Hematopoietic multipotent progenitor cell treated with erythropoietin and hydrocortisone succinate and interleukin-3 and kit ligand, for 8 days (in vitro differentiated cells): ENCODE measurements at regions not wholly inside any gene's neighbourhood (a gene's known extent, or its start where the extent isn't known, plus 50 kb on each side); places are given as distances from the start of the nearest gene placed in this dataset.
"Not testable (repeated sequence)": the region's sequence is repeated elsewhere in the genome, so short reads cannot be mapped to it uniquely, and the experiment has no call there.

Experiments
- DNase-seq: peaks from one replicate; pipeline ENCODE4 v3.0.0-alpha.2; 2015

DNA sequence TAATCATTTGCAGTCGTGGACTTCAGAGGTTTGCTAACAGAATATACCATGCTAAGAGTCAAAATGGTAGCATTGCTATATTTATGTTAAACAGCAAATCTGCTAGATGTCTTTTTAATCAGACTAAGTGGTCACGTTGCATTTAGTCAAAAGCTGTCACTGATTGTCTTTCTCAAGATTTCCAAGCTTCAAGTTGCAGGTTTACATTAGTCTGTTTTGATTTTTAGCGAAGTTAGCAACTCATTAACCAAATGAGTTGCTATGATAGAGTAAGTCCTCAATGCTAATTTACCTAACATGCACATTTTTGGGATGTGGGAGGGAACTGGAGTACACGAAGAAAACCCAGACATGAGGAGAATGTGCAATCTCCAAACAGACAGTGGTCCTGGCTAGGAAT is 653.2 kb downstream of the TNS3 start:
- no peak for DNase-seq

DNA sequence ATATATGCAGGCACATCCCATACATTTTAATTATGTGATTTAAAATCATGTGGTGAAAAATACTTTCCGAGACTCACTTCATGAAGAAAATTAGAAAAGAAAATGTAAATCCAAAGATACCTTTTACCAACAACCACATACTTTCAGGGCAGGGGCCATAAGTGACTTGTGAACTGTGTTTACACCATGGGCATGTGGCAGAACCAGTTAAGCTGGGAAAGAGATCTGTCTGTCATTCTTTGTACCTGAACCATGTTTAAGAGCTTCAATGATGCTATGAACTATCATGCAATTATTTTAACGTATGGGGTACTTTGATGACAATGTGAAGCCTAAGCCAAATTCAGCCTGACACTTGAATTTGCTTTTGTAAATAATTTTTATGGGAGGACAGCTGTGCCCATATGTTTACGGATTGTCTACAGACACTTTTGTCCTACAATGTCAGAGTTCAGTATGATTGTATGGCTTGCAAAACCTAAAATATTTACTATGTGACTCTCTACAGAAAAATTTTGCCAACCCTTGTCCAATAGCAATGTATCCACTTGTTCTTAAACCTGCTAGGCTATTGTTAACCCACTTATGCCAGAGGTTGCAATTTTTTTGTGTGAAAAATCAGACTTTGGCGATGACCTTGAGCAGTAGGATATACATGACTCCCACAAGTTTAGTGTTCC is 654.6 kb downstream of the TNS3 start:
- no peak for DNase-seq

DNA sequence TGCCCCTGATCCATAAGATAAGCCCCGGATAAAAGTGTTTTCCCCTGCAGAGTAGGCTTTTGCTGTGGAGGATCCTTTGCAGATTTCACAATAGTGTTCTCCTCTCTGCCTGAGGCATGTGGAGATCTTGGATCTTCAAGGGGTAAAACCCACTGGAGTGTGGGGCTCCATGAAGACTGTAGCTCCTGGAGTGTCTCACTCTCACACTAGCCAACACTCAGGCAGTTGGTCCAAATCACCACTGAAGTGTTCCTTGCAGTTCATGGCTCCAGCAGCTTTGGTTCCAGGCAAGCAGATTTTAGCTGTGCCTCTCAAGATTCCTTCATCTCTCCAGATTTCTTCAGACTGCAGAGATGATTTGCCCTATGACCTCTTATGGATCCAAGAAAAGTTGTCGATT is 665.3 kb downstream of the TNS3 start:
- no peak for DNase-seq

DNA sequence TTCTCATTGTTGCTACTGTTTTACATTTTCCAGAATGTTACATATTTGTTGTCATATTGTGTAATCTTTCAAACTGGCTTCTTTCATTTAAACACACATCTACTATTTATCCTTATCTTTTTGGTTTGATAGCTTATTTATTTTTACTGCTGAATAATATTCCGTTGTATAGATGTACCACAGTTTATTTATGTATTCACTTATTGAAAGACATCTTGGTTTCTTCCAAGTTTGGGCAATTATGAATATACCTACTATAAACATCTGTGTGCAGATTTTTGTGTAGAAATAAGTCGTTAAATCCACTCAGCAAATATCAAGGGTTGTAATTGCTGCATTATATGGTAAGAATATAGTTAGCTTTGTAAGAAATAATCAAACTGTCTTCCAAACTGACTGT is 669.2 kb downstream of the TNS3 start:
- DNase-seq = no peak

DNA sequence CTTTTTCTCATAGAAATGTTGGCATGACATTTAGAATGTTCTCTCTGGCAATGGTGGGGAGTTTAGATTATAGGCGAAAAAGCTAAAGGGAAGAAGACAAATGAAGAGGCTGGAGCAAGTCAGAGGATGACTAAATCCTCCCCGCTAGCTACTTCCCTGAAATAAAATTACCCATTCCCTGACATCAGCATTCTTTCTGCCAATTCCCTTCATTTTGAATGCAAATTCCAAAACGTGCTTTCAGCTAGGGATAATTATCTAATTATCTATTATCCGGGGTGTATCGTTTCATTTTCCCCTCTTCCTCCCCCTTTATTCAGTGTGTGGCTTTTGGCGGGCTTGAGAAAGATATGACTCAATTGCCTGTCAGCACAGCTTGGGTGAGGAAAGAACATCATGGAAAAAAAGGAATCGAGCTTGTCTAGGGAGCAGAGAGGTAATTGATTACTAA is 672.3 kb downstream of the TNS3 start:
- DNase-seq = no peak

DNA sequence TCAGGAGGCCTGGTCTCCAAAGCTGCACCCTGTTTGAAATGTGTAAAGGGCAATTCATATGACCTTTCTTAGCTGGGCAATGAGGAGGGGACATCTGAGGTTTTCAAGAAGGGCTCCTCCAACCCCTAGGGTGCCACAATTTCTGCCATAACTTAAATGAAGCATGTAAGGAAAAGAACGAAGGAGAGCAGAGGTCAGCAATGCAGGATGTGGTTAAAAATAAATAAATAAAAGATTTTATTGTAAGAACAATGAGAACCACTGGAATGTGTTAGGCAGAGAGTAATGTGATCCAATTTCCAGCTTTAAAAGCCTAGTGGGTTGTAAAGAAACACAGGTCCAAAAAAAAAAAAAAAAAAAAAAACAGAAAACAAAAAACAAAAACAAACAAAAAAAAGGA is 673.1 kb downstream of the TNS3 start:
- no peak for DNase-seq

DNA sequence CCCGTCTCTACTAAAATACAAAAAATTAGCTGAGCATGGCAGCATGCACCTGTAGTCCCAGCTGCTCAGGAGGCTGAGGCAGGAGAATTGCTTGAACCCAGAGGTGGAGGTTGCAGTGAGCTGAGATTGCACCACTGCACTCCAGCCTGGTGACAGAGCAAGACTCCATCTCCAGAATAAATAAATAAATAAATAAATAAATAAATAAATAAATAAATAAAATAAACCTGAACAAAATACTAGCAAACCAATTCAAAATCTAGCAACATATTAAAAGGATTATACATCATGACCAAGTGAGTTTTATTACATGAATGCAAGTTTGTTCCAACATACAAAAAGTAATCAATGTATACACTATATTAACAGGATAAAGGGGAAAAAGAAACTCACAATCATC is 677.4 kb downstream of the TNS3 start:
- DNase-seq = not testable (repeated sequence)

DNA sequence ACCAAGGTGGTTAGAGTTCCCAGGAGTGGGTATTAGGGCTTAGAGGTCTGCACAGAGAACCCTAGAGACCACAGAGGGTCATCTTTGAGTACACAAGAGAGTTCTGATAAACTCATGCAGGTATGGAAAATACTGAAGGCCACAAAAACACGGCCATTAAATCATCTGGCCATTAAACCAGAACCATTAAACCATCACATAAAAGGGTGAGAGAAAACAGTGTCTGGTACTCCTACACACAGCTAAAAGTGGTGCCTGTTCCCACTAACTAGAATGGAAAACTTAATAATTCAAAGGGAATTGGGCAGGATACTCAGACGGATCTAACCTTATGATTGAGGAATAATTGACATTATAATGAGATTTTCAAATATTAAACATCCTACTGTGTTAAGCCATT is 679.4 kb downstream of the TNS3 start:
- DNase-seq = no peak

DNA sequence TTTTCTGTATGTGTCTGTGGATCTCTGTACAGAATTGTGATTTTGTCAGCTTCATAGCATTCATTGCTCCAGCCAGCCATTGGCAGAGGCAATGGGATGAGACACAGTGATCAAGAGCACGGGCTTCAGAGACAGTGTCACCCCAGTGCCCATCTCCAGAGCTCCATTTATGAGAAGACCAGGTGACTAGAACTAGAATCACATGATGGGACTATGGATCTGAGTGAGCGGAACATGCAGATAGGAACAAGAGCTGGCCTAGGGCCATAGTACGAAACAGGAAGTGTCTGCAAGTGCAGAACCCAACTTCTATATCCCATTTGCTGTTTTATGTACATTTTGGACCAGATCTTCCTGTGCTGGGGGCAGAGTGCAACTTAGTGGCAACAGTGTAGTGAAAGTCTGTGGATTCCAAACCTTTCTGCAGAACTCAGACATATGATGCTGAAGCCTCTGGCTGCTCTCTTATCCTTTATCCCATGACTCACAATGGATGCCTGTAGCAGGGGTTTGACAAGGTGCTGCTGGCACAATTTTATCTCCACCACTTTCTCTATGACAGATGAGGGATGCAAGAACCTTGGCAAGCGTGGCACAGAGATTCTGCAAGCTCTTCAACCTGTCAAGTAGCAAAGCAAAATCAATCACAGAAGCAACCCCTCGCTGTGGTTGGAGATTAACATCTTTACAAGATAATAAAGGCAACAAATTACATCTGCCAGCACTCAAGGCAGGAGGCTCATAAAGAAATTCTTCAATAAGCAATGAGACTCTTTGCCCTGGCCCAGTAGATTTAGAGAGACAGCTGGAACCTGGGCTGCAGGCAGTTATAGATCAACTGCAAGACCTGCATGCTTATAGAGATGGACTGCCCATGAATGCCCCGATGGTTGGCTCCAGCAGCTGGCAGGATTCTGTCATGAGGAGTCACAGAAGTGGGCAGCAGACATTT is 681.3 kb downstream of the TNS3 start:
- DNase-seq = no peak

DNA sequence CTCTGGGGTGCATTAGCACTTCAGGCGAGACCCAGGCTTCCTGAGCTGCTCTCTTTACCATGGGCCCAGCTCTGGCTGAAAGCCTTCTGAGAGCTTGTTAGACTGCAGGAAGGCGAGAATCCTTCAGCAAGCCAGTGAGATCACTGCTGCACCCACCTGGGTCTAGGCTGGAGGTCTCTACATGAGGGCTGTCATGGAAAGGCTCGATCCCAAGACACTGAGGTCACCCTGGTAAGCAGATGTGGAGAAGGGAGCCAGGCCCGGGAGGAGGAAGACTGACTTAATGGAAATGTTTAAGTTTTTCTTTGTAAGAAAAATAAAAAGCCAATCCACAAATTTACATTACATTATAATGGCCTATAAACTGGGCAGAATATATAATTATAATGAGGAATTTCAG is 684.5 kb downstream of the TNS3 start:
- no peak for DNase-seq

DNA sequence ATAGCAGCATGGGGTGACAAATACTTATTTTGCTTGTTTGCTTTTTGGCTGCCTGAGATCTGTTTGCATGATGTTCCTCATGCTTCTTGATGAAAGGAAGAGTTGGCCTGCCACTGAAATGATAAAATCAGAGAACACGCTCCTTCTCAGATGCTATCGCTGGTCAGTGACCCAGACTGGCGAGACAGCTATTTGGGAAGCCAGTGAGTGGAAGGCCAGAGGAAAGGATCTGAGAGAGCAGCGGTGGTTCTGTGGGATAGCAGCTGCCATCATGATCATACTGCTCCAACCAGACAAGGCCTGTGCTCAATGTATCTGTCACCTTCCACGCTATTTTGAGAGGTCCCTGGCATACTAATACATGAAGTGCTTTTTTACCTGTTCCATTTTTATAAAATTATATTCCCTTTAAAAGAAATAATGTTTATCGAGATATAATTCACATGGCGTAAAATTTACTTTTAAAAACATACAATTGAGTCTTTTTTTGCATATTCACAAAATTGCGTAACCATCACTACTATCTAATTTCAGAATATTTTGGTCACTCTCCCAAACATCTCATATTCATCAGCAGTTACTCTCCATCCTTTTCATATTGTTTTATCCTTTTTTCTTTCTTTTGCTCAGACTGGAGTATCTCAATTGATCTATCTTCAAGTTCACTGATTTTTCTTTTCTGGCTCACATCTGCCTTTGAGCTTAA is 695.1 kb downstream of the TNS3 start:
- DNase-seq = no peak

DNA sequence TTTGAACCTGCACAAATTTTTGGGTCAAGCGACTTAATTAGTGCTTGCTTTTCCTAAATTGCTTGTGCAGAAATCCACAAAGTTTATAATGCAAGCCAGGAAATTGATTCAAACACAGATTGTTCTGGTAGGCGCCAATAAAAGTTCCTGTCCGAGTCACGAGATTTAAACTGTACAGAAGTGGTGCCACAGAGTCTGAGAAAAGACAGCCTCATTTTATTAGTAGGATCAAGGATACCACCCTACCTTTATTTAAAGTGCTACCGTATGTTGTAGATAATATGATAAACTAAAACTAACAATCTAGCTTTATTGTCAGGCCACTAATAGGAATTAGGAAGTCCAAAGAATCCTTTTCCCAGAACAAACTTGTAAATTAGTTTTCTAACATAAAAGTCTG is 696.7 kb downstream of the TNS3 start:
- no peak for DNase-seq

DNA sequence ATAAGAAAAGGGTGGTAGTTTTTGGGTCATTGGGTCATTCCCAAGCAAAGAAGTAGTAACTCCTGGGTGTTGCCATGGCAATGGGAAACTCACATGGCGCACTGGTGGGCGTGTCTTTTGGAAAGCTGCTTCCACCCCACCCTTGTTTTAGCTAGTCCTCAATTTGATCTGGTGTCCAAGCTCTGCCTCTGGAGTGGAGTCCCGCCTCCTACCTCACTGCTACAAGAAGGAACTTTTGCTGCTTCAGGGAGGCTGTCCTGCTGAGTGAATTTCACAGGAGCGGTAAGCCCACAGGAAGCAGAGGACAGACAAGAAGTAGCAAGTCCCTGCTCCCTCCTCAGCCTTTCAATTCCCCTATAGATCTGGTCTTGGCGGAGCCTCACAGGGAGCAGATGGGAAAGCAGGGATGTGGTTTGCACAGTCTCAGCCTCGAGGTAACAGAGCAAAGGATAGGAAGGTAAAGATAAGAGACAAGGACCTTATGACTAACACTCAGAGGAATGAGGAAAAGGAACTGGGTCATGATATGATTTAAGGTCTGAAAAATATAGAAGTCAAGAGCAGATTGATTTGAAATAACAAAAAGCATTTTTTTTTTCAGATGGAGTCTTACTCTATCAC is 700.3 kb downstream of the TNS3 start:
- no peak for DNase-seq

DNA sequence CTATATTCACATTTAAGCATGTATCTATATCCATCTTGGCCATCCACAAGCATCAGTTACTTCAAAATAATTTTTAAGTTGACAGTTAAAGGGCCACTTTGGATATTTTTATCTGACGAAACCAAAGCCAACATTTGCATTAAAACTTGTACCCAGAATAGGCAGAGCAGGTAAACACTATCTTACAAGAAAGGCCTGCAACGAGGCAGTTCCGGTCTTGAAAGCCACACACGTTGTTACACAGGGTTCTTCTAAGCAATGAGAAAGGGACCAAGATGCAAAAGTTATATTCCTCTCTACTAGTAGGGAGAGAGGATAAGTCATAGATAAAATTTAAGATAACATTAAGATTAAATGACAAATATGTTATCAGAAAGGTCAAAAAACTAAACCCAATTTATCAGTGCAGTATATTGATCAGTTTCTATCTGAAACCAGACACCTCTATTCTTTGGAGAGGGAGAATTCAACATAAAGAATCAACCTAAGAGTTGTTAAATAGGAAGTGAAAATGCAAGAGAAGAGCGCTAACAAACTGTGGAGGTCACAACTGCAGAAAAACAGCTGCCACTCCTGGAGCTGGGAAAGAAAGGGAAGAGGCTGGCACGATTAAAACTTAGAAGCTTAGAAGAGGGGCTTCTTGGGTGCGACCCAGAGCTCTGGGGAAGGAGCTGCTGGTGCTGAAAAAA is 701.3 kb downstream of the TNS3 start:
- no peak for DNase-seq

DNA sequence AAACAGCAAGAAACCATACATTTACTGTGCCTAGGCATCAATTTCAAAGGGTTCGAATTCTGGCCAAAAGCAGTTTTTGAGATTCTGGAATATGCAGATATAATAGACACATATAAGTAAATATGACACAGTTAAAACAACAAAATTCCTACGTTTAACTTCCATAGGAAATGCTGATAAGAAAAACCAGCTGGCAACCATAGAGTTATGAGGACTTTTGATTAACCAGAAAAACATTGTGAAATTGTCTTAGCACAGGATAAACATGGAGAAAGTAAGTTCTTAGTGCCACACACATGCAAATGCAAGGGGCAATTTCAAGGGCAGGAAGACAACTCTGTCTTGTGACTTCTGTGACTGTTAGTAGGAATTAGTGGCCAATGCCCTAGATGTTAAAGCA is 702.1 kb downstream of the TNS3 start:
- no peak for DNase-seq

DNA sequence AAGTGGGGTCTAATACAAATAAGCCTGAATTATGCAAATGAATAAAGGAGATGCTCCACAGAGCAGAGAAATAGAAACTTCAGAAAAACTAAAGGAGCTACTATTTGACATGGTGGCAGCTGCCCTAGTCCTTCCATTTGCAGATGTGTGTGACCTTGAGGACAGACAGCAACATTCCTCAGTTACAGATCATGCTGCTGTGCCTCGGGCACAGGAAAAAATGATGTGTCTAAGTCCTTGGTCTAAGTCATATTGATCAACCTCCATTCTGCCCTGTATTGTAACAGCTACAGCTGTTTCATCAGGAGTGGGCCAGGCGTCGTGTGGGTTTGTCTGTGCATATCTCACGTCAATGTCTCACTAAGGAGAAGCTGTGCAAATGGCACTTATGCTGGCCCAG is 710.4 kb downstream of the TNS3 start:
- no peak for DNase-seq

DNA sequence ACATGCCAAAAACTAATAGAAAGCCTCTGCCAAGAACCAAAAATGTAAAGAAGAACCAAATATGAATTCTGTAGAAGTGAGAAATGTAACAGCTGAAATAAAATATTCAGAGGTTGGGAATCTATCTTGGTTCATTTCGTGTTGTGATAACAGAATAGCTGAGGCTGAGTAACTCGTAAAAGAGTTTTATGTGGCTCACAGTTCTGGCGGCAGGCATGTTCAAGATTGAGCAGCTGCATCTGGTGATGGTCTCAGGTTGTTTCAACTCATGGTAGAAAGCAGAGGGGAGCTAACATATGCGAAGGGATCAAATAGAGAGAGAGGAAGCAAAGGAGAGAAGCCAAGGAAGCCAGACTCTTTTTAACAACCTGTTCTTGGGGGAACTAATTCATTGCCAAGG is 717.2 kb downstream of the TNS3 start:
- DNase-seq = no peak

DNA sequence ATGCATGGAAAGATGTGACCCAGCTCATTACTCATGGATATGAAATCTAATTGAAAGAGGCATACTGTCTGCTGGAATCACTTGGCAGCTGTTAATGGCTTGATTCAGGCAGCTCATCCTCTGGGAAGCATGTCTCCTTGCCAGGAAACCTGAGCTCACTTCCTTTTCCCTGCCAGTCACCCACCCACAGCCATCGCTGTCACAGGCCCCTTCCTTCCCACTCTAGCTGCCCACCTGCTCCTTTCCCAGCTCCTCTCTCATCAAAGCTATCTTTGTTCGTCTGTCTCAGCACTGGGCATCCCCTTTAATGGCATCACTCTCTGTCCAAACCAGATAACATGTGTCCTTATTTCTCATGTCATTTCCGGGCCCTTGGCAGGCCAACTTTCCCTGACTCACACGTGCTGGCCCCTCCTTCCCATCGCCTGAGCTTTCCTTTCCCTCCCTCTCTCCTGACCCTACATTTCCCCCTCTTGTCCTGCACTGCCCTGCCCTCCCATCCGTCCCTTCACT is 721.9 kb downstream of the TNS3 start:
- DNase-seq = no peak

DNA sequence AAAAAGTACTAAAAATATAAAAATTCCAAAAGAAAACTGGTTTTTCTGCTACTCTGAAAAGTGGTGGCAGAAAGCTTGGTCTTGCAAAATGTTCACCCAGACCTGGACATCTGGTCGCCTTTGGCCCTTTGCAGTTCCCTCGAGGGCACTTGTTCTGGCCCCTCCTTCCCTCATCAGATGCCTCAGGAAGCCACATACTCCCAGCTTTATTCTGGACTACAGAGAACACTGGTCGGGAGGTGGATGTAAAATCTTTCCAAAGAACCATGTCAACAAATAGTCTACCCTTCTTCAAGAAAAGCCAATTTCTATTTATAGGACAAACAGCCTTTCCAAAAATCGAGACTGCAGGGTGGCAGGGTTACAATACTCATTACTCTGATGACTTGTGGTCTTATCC is 726.1 kb downstream of the TNS3 start:
- DNase-seq = no peak

DNA sequence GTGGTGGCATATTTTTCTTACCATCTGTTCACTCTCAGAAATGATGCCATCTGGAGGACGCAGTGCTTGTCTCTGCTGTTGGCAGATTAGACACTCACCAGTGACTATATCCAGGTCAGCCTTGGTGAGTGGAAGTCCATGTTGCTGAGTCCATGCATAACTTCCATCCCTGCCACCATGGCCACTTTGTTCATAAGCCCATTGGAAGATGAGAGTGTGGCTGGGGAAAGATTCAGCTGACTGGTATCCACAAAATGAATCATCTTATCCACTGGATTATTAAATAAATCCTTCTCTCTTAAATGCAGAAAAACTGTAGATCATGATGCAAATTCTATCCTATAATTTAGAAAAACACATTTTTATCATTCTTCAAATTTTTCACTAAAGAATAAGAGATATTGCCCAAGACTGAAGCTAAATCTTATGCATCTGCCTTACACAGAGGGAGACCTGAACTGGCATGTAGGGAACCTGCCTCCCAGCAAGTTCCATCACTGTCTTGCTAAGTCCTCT is 726.9 kb downstream of the TNS3 start:
- no peak for DNase-seq

DNA sequence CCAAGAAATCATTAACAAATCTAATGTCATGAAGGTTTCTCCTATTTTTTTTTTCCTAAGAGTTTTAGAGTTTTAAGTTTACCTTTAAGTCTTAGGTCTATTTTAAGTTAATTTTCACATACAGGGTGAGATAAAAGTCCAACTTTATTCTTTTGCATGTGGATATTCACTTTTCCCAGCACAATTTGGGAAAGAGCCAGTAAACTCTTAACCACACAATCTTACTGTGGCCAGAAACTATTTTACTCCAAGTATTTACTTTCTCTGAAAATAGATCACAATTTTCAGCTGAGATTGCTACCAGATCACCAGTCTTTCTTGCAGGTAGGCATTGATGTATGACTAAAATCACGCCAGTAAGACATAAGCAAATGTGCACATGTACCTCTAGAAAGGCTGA is 728.5 kb downstream of the TNS3 start:
- no peak for DNase-seq

DNA sequence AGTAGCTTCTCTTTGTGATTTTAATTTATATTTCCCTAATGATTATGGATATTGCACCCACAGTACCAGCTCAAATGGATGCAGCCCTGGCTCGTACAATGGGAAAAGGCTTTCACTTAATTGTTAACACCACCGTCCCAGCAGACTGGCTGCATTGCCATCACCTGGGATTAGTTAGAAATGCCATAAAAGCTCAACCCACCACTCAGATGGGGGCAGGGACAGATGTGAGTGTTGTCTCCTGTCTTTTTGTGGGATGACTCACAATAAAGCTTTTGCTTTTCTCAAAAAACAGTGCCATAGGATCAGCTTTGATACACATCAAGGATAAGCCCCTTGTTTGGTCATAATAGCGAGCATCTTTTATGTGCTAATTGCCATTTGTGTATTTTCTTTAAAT is 729.1 kb downstream of the TNS3 start:
- DNase-seq = no peak
